Anterior cingulate cortex (tissue), 58 donors: ENCODE measurements at regions not wholly inside any gene's neighbourhood (a gene's known extent, or its start where the extent isn't known, plus 50 kb on each side); places are given as distances from the start of the nearest gene placed in this dataset.
"Not testable (repeated sequence)": the region's sequence is repeated elsewhere in the genome, so short reads cannot be mapped to it uniquely, and the experiment has no call there.

Experiments used
- DNase-seq, 58 donors: peaks; one replicate each; lab custom pipeline; 2025; lab: John Stamatoyannopoulos, UW

- no peak for DNase-seq
Observed at GRCh38 chr3:113377158-113377557, 64.1 kb downstream of the CFAP44 start.

GRCh38 chr3:113374078-113374477 lies 67.2 kb downstream of the CFAP44 start:
- DNase-seq = peak in 3 of 58 donors; percentile 4 to 22 (median 6)

GRCh38 chr3:113366800-113367199 lies 74.5 kb downstream of the CFAP44 start:
- DNase-seq = not testable (repeated sequence)

- not testable (repeated sequence) for DNase-seq
Observed at GRCh38 chr3:113355340-113355739, 86.0 kb downstream of the CFAP44 start.

- DNase-seq = no peak
Observed at GRCh38 chr3:113354307-113354706, 87.0 kb downstream of the CFAP44 start.

GRCh38 chr3:113353678-113354077 lies 87.6 kb downstream of the CFAP44 start:
- no peak for DNase-seq

- DNase-seq = no peak
Observed at GRCh38 chr3:113340785-113341184, 100.5 kb downstream of the CFAP44 start.

- DNase-seq = no peak
Observed at GRCh38 chr3:113339616-113340244, 101.6 kb downstream of the CFAP44 start.
